Calu3 (cell line): ENCODE measurements at regions not wholly inside any gene's neighbourhood (a gene's known extent, or its start where the extent isn't known, plus 50 kb on each side); places are given as distances from the start of the nearest gene placed in this dataset.

ENCODE experiments used
- BruUV-seq: library from RNA; stranded (reverse); fragments of 400-500 nt; replicated peaks from 2 replicates; lab custom pipeline; 2021; lab: Mats Ljungman, UMichigan
- CTCF ChIA-PET: fragments of 300-600 bp; sonication (Branson Sonifier 250); formaldehyde crosslinking; loops from one replicate; lab custom pipeline; 2022; ENCODE audit warnings: antibody characterized with exemption; lab: Charles Lee
- DNase-seq: peaks from one replicate; pipeline ENCODE4 v3.0.0; 2022
- H3K27ac Mint-ChIP-seq: one replicate; pipeline ENCODE4 v1.8.0; 2022; ENCODE audit warnings: mixed read lengths; ENCODE audit not compliant: unreplicated experiment
- H3K27me3 Mint-ChIP-seq: one replicate; pipeline ENCODE4 v1.8.0; 2022; ENCODE audit warnings: mixed read lengths; ENCODE audit not compliant: unreplicated experiment
- H3K36me3 Mint-ChIP-seq: one replicate; pipeline ENCODE4 v1.8.0; 2022; ENCODE audit warnings: mild to moderate bottlenecking, moderate library complexity, mixed read lengths; ENCODE audit not compliant: insufficient read depth, unreplicated experiment
- H3K4me1 Mint-ChIP-seq: one replicate; pipeline ENCODE4 v1.8.0; 2022; ENCODE audit warnings: mild to moderate bottlenecking, low read depth, mixed read lengths; ENCODE audit not compliant: unreplicated experiment
- H3K4me3 Mint-ChIP-seq: one replicate; pipeline ENCODE4 v1.8.0; 2022; ENCODE audit warnings: mild to moderate bottlenecking, low read depth, moderate library complexity, mixed read lengths; ENCODE audit not compliant: unreplicated experiment
- H3K9me3 Mint-ChIP-seq: one replicate; pipeline ENCODE4 v1.8.0; 2022; ENCODE audit warnings: low read depth, mixed read lengths; ENCODE audit not compliant: unreplicated experiment
- intact Hi-C: fragments of 100-400 bp; cut with micrococcal nuclease; formaldehyde crosslinking; loops from one replicate; pipeline ENCODE4 v1.10.0; 2022; ENCODE audit not compliant: unreplicated experiment
- TF ChIP-seq, protein P1 (sequence below): fragments of 200-600 bp; IDR thresholded peaks from one replicate; pipeline ENCODE4 v1.8.0; 2022; ENCODE audit warnings: antibody characterized with exemption; ENCODE audit not compliant: unreplicated experiment

DNA sequence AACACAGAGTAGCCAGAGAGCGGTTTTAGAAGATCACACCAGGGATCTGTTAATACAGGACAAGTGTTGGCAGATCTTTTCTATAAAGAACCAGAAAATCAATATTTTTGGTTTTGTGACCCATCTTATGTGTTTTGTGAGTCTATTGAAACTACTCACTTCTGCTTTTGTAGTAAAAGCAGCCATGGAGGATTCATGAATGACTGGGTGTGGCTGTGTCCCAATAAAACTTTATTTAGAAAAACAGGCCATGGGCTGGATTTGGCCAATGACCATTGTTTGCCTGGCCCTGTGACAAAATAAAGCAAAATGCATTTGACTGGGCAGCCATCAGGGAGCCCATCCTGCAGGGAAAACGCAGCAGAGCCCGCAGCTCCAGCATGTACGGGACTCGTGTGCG is 99.9 kb upstream of the ADRA2C start:
- H3K4me3 Mint-ChIP-seq, result no peak overlapping the region
- H3K27ac Mint-ChIP-seq, result no peak overlapping the region
- intact Hi-C loops, result no loop called here
- H3K36me3 Mint-ChIP-seq, result no peaks in the 10 kb centered on the region
- TF ChIP-seq, protein P1, sequence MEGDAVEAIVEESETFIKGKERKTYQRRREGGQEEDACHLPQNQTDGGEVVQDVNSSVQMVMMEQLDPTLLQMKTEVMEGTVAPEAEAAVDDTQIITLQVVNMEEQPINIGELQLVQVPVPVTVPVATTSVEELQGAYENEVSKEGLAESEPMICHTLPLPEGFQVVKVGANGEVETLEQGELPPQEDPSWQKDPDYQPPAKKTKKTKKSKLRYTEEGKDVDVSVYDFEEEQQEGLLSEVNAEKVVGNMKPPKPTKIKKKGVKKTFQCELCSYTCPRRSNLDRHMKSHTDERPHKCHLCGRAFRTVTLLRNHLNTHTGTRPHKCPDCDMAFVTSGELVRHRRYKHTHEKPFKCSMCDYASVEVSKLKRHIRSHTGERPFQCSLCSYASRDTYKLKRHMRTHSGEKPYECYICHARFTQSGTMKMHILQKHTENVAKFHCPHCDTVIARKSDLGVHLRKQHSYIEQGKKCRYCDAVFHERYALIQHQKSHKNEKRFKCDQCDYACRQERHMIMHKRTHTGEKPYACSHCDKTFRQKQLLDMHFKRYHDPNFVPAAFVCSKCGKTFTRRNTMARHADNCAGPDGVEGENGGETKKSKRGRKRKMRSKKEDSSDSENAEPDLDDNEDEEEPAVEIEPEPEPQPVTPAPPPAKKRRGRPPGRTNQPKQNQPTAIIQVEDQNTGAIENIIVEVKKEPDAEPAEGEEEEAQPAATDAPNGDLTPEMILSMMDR, result no peak
- no peak for DNase-seq
- peaks cover 68% of the 10 kb centered on the region for H3K27me3 Mint-ChIP-seq
- no peaks in the 10 kb centered on the region for H3K4me1 Mint-ChIP-seq
- no peaks in the 10 kb centered on the region for H3K9me3 Mint-ChIP-seq
- BruUV-seq, result no TSS peak
- CTCF ChIA-PET, result no interaction called here

GRCh38 chr4:3665360-3665891 is 100.8 kb upstream of the ADRA2C start:
- CTCF ChIA-PET, result no interaction called here

DNA sequence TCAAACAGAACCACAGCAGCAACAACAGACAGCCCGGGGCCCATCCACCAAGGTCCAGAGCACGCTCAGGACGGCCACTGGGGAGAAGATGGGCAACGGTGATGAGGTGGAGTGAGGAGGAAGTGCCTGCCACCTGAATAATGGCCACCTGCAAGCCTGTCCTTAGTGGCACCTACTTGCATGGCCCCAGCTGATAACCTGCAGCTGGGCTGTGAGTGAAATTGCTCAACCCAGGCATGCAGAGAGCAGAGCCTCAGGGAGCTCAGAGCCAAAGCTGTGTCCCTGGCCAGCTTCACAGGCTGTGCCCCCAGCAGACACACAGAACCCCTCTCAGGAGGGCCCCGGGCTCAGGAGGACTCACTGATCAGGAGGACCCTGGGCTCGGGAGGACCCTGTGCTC is 102.4 kb upstream of the ADRA2C start:
- no TSS peak for BruUV-seq
- Mint-ChIP-seq H3K9me3 (no peaks in the 10 kb centered on the region), H3K4me1 (no peaks in the 10 kb centered on the region), H3K36me3 (no peaks in the 10 kb centered on the region), H3K27me3 (peaks cover 43% of the 10 kb centered on the region), H3K27ac (no peak overlapping the region), H3K4me3 (no peak overlapping the region)
- intact Hi-C loops, result no loop called here
- DNase-seq, result no peak
- CTCF ChIA-PET, result interaction anchor here (0.7 kb wide), 1 partner anchor 98 kb away, joined by 3 read pairs; no protein-coding TSS in a partner anchor
- TF ChIP-seq, protein P1, result no peak

More at GRCh38 chr4:3665360-3665891, 100.8 kb upstream of the ADRA2C start:
- H3K4me1 Mint-ChIP-seq, result no peaks in the 10 kb centered on the region
- DNase-seq, result no peak
- no TSS peak for BruUV-seq
- TF ChIP-seq, protein P1, result no peak
- no peaks in the 10 kb centered on the region for H3K9me3 Mint-ChIP-seq
- H3K27me3 Mint-ChIP-seq, result peaks cover 60% of the 10 kb centered on the region
- H3K27ac Mint-ChIP-seq, result no peak overlapping the region
- no peak overlapping the region for H3K4me3 Mint-ChIP-seq
- H3K36me3 Mint-ChIP-seq, result no peaks in the 10 kb centered on the region
- intact Hi-C loops, result no loop called here

DNA sequence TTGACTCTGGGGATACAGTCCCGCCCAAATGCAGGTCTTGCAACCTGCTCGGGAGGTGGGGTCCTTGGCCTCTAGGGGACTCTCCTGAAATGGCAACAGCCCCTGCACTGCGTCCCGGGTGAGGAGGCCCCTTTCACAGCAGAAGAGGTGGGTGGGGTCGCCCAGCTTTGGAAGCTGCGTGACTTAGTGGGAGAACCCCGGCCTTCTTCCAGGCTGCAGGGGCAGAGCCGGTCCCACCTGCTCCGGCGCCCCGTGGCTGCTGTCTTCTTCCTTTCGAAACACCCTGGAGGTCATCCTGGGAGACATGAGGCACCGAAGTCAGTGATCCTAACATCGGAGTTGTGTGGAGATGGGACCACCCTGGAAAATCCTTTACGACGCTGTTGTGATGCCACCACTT is 103.7 kb upstream of the ADRA2C start:
- BruUV-seq, result no TSS peak

More for the DNA sequence above, 103.7 kb upstream of the ADRA2C start:
- Mint-ChIP-seq H3K27ac (no peak overlapping the region), H3K9me3 (no peaks in the 10 kb centered on the region), H3K36me3 (no peaks in the 10 kb centered on the region), H3K4me3 (no peak overlapping the region), H3K27me3 (peaks cover 31% of the 10 kb centered on the region), H3K4me1 (no peaks in the 10 kb centered on the region)
- TF ChIP-seq, protein P1, result no peak
- CTCF ChIA-PET, result no interaction called here
- intact Hi-C loops, result no loop called here
- no peak for DNase-seq
